IPS-18a (cell line): ENCODE measurements at regions not wholly inside any gene's neighbourhood (a gene's known extent, or its start where the extent isn't known, plus 50 kb on each side); places are given as distances from the start of the nearest gene placed in this dataset.

ENCODE experiments used
- H3K27ac ChIP-seq: one replicate; pipeline ENCODE4 v1.5.1; 2013; ENCODE audit warnings: low read length
- H3K27me3 ChIP-seq: one replicate; pipeline ENCODE4 v1.6.1; 2013; ENCODE audit warnings: mild to moderate bottlenecking, low read length; ENCODE audit not compliant: control insufficient read depth, insufficient read depth
- H3K36me3 ChIP-seq: one replicate; pipeline ENCODE4 v1.6.1; 2013; ENCODE audit warnings: low read depth, low read length; ENCODE audit not compliant: control insufficient read depth
- H3K4me1 ChIP-seq: one replicate; pipeline ENCODE4 v1.6.1; 2013; ENCODE audit warnings: low read depth, low read length; ENCODE audit not compliant: control insufficient read depth
- H3K4me3 ChIP-seq: one replicate; pipeline ENCODE4 v1.5.1; 2013; ENCODE audit warnings: low read length
- H3K9ac ChIP-seq: one replicate; pipeline ENCODE4 v1.6.1; 2013; ENCODE audit warnings: mild to moderate bottlenecking, low read length, moderate library complexity
- H3K9me3 ChIP-seq: one replicate; pipeline ENCODE4 v1.6.1; 2013; ENCODE audit warnings: low read depth, low read length; ENCODE audit not compliant: control insufficient read depth

DNA sequence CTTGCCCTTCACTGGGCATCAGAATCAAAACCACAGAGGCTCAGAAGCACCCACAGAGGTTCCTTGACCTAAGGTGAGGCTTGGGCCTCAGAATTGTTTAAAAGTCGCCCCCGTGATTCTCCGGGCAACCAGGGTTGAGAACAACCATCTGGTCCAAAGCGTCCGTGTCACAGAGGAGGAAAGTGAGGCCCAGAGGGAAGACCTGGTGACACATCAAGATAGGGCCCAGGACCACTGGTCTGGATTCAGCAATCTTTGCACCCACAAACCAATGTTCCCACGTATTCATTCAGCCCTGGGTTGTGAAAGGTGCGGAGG, 272.6 kb downstream of the UACA start:
- no peaks in the 10 kb centered on the region for H3K4me1 ChIP-seq
- no peaks in the 10 kb centered on the region for H3K36me3 ChIP-seq
- no peak overlapping the region for H3K9ac ChIP-seq
- no peak overlapping the region for H3K4me3 ChIP-seq
- H3K27ac ChIP-seq: no peak overlapping the region
- no peaks in the 10 kb centered on the region for H3K27me3 ChIP-seq
- H3K9me3 ChIP-seq: no peaks in the 10 kb centered on the region

DNA sequence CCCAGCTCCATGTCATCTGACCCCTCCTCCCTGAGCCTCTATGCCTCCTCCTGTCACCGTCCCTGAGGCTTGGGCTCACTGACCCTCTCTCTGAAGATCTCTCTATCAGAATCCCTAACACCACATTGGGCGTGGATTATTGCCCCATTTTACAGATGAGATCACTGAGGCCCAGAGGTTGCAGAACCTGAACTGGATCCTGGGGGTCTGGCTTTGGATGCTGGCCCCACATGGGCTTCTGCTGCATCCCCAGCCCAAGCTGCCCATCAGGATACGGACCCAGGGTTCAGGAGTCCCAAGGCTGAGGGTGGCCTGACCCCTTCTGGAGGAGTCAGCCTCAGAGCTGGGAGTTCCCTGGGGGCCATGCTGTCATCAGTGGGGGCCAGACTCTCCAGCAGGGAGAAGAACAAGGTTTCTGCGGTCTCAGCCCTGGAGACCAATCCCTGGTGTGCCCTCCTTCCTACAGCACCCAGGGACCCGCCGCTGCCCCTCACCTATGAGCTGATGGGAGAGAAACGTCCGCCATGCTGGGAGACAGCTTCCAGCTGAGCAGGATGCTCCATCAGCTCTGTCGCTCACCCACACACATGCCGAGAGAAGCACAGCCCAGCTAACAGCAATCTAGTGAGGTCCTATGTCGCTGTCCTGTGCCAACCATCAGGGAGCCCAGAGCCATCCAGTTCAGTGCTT, 273.1 kb downstream of the UACA start:
- no peaks in the 10 kb centered on the region for H3K9me3 ChIP-seq
- no peak overlapping the region for H3K9ac ChIP-seq
- H3K4me3 ChIP-seq: no peak overlapping the region
- H3K36me3 ChIP-seq: no peaks in the 10 kb centered on the region
- no peaks in the 10 kb centered on the region for H3K4me1 ChIP-seq
- H3K27me3 ChIP-seq: no peaks in the 10 kb centered on the region
- no peak overlapping the region for H3K27ac ChIP-seq

GRCh38 chr15:70488941-70489848, 274.2 kb downstream of the UACA start:
- H3K9me3 ChIP-seq: no peaks in the 10 kb centered on the region
- no peaks in the 10 kb centered on the region for H3K27me3 ChIP-seq
- no peak overlapping the region for H3K27ac ChIP-seq
- H3K4me3 ChIP-seq: no peak overlapping the region
- no peaks in the 10 kb centered on the region for H3K36me3 ChIP-seq
- no peak overlapping the region for H3K9ac ChIP-seq
- H3K4me1 ChIP-seq: no peaks in the 10 kb centered on the region

DNA sequence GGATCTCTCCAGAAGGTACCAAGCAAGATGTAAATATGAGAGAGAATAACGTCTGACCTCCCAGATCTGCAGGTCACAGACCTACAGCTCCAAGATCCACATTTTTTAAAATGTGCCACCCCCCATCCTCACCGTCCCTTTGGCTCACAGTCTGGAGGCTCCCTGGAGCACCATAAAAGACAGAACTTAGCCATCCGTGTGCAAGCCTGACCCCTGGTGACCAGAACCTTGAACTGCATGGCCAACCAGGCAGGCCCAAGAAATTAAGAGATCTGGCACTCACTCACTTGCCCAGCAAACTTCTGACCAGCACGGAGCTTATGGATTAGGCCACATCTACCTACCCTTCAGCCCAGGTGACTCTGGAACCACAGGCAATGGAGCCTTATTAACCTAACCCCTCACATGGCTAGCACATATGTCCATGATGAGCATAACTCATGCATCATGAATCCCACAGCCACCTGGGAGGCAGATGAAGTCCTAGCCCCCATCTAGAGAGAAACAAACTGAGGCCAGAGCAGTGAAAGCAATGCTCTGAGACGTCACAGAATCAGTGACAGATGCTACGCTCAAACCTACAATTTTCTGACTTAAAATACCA, 275.3 kb downstream of the UACA start:
- H3K36me3 ChIP-seq: no peaks in the 10 kb centered on the region
- no peak overlapping the region for H3K9ac ChIP-seq
- H3K27me3 ChIP-seq: no peaks in the 10 kb centered on the region
- no peaks in the 10 kb centered on the region for H3K4me1 ChIP-seq
- H3K4me3 ChIP-seq: no peak overlapping the region
- H3K27ac ChIP-seq: no peak overlapping the region
- H3K9me3 ChIP-seq: no peaks in the 10 kb centered on the region

DNA sequence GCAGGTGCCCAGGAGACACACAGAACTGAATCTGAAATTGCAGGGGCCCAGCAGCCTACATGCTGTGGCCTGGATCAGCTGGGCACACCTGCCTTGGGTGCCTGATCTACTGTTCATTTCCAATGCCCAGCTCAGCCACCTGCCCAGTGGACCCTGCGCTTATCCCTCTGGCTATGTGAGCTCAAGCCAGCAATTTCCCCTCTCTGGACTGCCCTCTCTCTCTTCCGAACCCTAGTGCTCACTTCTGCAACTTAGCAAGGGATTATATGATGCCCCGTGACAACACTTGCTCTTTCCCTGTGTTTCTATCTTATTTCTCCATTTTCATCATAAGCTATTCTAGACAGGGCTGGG, 276.0 kb downstream of the UACA start:
- no peak overlapping the region for H3K4me3 ChIP-seq
- H3K27ac ChIP-seq: no peak overlapping the region
- no peaks in the 10 kb centered on the region for H3K27me3 ChIP-seq
- no peaks in the 10 kb centered on the region for H3K36me3 ChIP-seq
- H3K4me1 ChIP-seq: no peaks in the 10 kb centered on the region
- no peak overlapping the region for H3K9ac ChIP-seq
- H3K9me3 ChIP-seq: no peaks in the 10 kb centered on the region

DNA sequence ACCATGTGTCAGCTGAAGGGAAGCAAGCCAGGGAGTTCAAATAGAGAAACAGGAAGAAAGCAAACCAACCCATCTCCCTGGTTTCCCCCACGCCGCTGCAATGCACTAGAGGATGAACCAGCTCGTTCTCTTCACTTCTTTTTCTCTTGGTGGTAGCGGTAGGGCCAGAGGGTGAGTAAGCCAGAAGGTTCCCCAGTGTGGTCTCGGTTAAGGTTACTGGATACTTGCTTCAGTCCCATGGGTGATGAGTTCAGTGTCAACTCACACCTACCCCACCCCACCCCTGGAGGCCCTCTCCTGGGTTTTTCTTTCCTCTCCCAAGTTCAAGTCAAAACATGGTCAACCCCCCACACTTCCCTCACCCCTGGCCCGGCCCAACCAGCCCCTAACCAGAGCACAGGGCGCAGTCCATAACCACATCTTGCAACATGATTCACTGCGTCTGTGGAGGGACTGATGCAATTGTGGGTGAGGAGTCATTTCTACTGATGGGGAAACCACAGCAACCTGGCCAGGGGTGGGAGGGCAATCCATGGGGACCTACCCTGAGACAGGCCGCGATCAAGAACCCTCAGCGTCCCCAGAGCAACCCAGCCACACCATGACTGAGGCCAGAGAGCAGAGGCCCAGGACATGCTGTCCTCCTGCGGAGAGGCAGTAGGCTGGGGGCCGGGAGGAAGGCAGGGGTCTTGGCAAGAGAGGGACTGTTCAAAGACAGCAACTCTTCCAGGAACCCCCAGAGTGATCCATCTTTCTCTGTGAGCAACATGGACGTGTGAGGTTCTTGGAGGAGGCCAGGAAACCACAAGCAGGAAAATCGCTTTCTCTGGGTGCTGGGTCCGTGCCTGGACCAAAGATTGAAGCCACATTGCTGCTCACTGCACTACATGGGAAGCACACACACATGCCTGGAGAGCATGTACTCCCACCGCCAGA, 276.6 kb downstream of the UACA start:
- no peaks in the 10 kb centered on the region for H3K27me3 ChIP-seq
- H3K9ac ChIP-seq: no peak overlapping the region
- H3K4me3 ChIP-seq: no peak overlapping the region
- H3K4me1 ChIP-seq: no peaks in the 10 kb centered on the region
- H3K36me3 ChIP-seq: no peaks in the 10 kb centered on the region
- no peaks in the 10 kb centered on the region for H3K9me3 ChIP-seq
- H3K27ac ChIP-seq: no peak overlapping the region

DNA sequence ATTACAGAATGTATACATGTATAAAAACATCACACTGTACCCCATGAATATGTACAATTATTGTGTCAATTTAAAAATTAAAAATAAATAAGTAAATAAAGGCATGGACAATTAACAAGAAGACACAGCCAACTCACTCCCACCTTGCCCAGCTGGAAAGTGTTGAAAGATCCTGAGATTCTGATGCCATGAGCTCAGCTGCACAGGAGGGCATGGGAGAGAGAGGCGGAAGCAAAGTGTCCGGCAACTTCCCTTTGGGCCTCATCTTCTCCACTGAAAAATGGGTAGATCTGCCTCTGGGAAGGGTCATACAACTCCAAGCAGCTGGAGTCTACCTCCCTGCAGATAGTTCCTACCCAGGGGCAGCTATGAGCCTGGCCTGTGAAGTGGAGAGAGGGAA, 277.3 kb downstream of the UACA start:
- H3K4me1 ChIP-seq: no peaks in the 10 kb centered on the region
- no peaks in the 10 kb centered on the region for H3K27me3 ChIP-seq
- no peaks in the 10 kb centered on the region for H3K36me3 ChIP-seq
- H3K27ac ChIP-seq: no peak overlapping the region
- no peaks in the 10 kb centered on the region for H3K9me3 ChIP-seq
- H3K4me3 ChIP-seq: no peak overlapping the region
- no peak overlapping the region for H3K9ac ChIP-seq

GRCh38 chr15:70484993-70485392, 278.4 kb downstream of the UACA start:
- no peaks in the 10 kb centered on the region for H3K4me1 ChIP-seq
- no peaks in the 10 kb centered on the region for H3K36me3 ChIP-seq
- H3K27ac ChIP-seq: no peak overlapping the region
- no peak overlapping the region for H3K4me3 ChIP-seq
- H3K9me3 ChIP-seq: no peaks in the 10 kb centered on the region
- no peaks in the 10 kb centered on the region for H3K27me3 ChIP-seq
- H3K9ac ChIP-seq: no peak overlapping the region

GRCh38 chr15:70483513-70483912, 279.8 kb downstream of the UACA start:
- Histone ChIP-seq H3K27me3 (no peaks in the 10 kb centered on the region), H3K4me1 (no peaks in the 10 kb centered on the region), H3K36me3 (no peaks in the 10 kb centered on the region), H3K4me3 (no peak overlapping the region), H3K27ac (no peak overlapping the region), H3K9me3 (no peaks in the 10 kb centered on the region), H3K9ac (no peak overlapping the region)

GRCh38 chr15:70480196-70480856, 283.0 kb downstream of the UACA start:
- no peaks in the 10 kb centered on the region for H3K27me3 ChIP-seq
- no peak overlapping the region for H3K9ac ChIP-seq
- H3K36me3 ChIP-seq: no peaks in the 10 kb centered on the region
- H3K4me1 ChIP-seq: no peaks in the 10 kb centered on the region
- no peak overlapping the region for H3K4me3 ChIP-seq
- no peak overlapping the region for H3K27ac ChIP-seq
- no peaks in the 10 kb centered on the region for H3K9me3 ChIP-seq

DNA sequence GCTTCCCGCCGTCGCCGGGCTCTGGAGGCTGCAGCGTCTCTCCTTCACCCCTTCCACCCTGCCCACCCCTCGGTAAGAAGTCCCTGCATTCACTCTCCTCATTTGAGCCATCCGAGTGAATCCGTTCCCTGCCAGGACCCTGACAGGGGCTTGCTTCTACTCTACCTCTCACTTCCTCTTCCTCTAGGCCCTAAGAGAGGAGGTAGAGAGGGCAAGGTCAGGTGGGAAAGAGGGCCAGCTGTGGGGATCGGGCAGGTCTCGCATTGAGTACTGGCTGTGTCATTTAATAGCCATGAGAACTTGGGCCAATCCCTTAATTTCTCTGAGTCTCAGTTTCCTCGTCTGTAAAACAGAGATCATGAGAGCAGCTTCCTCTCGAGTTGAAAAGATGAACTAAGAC, 283.6 kb downstream of the UACA start:
- no peak overlapping the region for H3K27ac ChIP-seq
- no peaks in the 10 kb centered on the region for H3K9me3 ChIP-seq
- no peaks in the 10 kb centered on the region for H3K27me3 ChIP-seq
- no peak overlapping the region for H3K4me3 ChIP-seq
- no peak overlapping the region for H3K9ac ChIP-seq
- H3K4me1 ChIP-seq: no peaks in the 10 kb centered on the region
- H3K36me3 ChIP-seq: no peaks in the 10 kb centered on the region
